ENCODE measurements at regions not wholly inside any gene's neighbourhood (a gene's known extent, or its start where the extent isn't known, plus 50 kb on each side); places are given as distances from the start of the nearest gene placed in this dataset.

GRCh38 chr20:39333211-39333610, 371.1 kb downstream of the DHX35 start:
- DNase-seq = no peak

DNA sequence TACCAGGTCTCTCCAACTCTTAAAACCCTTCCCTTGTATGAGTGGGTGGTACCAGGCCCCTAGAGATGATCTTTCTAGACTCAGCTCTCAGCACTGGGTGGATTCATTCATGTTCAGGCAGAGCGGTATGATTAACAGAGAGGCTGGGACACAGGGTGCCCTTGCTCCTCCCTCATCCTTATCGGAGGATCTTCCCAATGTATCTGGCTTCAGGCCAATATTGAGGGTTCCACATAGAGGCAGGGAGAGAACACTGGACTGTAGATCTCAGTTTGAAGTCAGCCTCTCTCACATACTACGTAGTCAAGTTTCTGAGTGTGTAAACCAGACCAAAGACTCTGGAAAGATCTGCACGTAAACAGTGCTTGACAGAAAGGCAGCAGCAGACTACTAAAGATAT, 366.2 kb downstream of the DHX35 start:
- no peak for DNase-seq

DNA sequence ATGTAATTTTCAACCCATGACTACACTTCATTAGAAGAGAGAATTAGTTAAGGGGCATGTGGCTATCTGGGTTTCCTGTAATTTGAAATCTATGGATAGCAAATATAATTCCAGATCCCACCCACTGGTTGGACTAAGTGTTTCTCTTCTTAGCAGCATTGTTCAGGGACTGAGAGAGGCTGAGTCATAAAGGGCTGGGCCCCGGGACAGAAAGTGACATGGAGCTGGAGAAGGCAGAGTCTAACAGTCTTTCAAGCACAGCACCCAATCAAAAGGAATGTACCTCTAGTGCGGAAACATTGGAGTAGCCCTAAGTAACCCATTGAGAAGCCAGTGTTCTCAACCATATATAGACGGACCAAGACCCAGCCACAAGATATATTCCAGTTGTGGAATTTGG, 363.9 kb downstream of the DHX35 start:
- no peak for DNase-seq

DNA sequence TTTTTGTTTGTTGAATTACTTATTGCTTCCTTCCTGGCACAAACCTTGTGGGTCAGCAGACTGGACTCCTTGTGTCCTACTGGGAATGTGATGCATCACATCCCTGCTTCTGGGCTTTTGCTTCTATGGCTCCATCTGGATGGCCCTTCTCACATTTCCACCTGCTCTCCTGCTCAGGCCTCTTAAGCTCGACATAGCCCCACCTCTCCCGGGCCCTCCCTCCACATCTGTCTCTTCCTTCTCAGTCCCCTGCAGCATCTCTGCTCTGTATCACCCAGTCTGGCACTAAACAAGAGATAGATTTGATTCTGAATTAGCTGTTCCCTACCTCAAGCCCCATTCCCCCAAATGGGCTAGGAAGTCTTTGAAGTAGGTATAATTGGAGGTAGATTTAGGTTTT, 356.8 kb downstream of the DHX35 start:
- no peak for DNase-seq

DNA sequence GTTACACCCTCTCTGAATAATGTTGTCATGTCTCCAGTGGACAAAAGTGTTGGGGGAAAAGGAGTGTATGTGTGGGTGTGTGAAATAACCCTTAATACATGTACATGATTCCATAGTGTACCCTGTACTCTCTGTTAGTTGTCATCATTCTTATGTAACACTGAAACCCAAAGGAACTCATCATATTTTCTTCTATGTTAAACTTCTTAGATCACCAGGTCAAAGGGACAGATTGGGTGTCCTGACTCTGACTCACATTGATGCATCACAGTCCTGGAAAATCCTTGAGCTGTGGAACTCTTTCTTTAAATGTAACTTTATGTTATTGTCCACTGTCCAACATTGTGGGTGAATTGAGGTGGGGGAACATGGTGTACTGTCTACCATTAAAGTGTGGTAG, 350.5 kb downstream of the DHX35 start:
- no peak for DNase-seq

DNA sequence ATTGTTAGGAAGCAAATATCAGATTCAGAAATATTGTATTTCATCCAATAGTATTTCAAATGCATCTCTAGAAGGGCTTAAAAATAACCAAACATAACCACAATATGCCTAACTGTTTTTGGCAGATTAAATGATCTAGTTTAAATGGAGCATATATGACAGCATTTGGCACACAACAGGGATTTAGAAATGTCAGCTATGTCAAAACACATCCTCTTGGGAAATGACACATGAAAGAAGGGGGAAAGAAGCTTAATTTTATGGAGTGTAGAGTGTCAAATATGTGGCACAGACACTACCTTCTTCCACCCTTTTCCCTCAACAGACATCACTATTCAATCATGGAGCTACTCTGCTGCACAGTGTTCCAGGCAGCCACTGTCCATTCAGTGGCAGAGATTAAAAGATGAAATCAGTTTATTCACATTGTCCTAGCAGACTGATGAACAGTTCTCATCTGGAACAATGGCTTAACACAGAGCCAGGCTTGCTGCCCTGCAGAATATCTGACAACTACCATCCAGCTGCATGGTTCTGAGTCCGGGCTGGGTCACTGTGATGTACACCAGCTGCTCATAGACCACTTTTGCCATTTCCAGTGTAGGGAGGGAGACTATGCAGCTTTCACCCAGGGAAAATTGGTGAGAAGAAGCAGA, 349.8 kb downstream of the DHX35 start:
- DNase-seq = no peak

- DNase-seq = no peak
These were observed 348.3 kb downstream of the DHX35 start for GRCh38 chr20:39310363-39310995.

DNA sequence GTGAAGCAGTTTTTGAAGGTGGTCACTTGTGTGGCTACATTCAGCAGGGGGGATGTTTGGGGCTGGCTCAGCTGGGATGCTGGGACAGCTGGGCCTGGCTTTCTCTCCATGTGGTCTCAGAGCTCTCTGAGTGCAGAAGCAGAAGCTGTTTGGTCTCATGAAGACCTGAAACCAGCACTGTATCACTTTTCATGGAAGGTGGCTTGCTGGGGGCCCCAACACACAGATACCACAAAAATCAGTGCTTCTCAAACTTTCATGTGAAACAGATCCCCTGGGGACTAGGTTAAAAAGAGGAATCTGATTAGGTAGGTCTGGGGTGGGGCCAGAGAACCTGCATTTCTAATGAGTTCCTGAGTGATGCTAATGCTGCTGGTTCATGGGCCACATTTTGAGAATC, 347.3 kb downstream of the DHX35 start:
- DNase-seq = no peak

GRCh38 chr20:39302312-39302711, 340.2 kb downstream of the DHX35 start:
- no peak for DNase-seq

DNA sequence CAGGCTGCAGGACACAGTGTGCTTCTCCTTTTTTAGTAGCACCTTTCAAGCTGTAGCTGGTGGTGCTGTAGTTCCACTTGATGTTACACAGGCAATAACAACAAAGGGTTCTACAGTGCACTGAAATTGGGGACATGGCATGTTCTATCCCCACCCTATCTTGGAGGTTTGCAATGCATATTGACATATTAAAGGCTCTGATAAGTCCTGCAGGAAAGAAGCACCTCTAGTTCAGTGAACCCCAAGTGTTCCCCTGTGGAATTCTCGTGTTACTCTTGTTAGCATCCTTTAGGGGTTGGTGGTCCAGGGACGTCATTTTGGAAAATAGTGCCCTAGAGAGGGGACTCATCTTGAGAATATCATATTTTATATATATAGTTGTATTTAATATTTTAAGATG, 337.6 kb downstream of the DHX35 start:
- DNase-seq = no peak

GRCh38 chr20:39298571-39299506, 336.7 kb downstream of the DHX35 start:
- DNase-seq = no peak

- no peak for DNase-seq
These were observed 336.0 kb downstream of the DHX35 start for GRCh38 chr20:39298121-39298520.

DNA sequence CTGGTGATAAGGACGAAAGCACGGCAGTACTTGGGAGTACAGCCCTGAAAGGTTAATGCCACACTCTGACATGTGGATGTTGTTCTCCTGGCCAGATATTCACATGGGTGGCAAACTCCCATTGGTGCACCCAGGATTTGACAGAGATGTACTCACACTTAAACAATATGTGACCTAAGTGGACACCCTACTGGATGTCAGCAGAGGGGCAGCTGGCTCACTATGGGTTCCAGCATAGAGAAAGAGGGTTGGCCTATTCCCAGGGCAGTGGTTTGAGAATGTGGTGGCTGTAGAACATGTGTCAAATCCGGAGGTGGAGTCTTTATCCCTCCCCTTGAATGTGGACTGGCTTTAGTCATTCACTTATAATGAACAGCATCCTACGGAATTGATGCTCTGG, 333.2 kb downstream of the DHX35 start:
- DNase-seq = no peak

DNA sequence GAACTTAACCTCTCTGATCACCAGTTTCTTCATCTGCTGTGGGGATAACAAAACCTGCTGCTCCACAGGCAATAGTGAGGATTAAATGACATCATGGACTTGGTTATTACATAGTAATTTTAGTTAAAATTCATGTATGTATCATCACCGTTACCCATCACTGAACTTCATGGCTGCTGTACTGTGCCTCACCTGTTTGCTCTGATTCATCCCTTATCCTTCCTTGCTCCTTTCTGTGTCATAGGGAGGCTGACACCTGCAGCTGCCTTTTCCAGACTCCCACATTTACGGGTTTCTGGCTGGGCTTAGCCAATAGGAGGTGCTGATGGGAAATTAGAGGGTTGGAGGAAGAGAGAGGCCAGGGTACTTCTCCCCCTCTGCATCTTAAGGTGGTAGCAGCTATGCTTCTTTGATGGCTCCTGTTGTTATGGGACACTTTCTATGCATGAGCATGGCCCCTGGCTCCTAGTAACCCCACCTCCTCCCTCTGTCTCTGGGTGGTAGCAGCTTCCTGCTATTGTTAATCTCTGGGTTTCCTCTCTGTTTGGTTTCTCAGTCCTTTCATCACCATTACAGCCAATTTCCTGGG, 332.1 kb downstream of the DHX35 start:
- DNase-seq = no peak

DNA sequence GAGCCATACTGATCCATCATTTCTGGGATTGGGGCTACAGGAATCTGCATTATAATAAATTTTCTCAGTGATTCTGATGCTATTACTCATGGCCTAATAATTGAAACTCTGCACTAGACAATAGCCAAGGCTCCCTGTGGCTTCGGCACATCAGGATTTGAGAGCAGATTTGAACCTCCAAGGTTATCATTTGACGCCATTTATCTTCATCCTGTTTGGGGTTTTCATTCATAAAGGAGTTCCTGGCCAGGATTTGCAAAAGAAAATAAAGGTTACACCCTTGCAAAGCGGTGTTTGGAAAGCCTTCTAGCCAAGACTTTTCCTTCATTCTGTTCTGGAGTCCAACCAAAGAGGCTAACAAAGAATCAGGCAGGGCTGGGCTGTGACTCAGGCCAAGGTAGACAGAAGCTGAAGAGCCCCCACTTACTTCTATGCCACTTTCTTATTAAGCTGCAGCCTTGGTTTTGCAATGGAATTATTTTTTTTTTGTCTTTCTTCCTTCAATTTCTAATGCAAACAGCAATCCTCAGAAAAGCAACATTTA, 330.1 kb downstream of the DHX35 start:
- no peak for DNase-seq

DNA sequence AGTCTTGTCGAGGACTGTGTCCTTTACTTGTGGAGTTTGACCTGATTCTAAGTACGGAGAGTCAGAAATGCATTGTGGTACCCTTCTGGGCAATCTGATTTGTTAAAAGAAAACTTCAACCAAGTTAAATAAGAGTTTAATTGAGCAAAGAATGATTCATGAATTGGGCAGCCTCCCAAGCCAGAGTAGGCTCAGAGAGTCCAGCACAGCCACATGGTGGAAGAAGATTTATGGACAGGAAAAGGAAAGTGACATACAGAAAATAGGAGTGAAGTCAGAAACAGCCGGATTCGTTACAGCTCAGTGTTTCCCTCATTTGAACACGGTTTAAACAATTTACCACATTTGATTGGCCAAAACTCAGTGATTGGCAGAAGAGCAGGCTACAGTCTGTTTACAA, 329.2 kb downstream of the DHX35 start:
- no peak for DNase-seq

- DNase-seq = no peak
These were observed 328.4 kb downstream of the DHX35 start for GRCh38 chr20:39290575-39290974.

- DNase-seq = no peak
These were observed 327.7 kb downstream of the DHX35 start for GRCh38 chr20:39289831-39290230.

DNA sequence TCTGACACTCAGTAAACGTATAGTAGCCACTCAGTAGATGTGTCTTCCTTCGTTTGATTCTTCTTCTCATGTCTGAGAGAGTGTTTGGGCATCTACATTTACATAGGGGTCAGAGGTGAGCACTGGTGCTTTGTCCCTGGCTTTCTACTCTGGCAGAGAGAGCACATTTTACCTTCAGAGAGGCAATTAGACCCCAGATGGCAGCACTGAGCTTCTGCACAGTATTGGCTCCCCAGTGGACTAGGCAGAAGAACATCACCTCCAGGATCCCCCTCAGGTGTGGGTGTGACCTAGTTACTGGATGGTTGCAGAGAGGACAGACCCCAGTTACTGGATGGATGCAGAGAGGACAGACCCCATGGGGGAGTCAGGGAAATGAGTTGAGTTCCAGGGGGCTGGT, 327.2 kb downstream of the DHX35 start:
- no peak for DNase-seq

DNA sequence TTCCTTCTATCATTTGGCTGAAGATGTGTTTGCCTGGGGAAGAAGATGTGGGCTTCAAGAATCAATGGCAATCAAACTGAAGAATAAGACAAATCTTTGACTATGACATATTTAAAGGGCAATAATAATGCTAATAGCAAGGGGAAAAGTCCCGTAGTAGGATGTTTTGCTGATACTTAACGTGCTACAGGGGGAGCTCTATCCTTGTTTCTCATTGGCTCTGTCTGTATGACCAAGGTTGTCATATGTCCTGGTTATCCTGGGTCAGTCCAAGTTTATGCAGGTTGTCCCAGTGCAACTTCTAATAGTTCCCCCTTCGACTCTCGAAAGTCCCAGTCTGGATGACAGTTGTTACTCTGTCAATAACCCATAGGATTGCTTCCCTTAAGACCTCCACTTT, 321.3 kb downstream of the DHX35 start:
- no peak for DNase-seq

- no peak for DNase-seq
These were observed 320.5 kb downstream of the DHX35 start for GRCh38 chr20:39282619-39283092.

- no peak for DNase-seq
These were observed 318.7 kb downstream of the DHX35 start for GRCh38 chr20:39280875-39281274.

DNA sequence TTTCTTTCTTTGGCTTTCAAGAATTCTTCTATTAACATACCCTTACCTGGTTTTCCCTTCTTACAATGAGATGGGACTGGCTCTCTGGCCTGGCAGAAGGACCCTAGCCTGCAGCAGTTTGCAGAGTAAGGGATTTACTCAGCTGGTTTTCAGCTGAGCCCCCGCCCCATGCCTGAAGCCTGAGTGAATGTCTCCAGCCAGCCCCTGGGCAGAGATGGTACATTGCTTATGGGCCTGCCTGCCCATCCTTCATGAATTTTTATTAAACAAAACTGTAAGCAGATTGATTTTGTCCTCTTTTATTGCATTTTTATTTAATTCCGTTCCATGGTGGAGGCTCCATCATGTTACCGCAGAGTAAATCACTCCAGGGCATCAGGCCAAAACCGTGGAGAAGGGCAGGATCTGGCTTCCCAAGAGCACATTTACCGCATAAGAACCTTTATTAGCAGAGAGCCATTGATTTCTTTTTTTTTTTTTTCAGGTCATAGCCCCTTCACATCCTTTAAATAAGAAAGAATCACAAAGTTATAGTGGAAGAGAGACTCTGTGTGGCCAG, 316.2 kb downstream of the DHX35 start:
- no peak for DNase-seq
